ENCODE measurements at regions not wholly inside any gene's neighbourhood (a gene's known extent, or its start where the extent isn't known, plus 50 kb on each side); places are given as distances from the start of the nearest gene placed in this dataset.

GRCh38 chr1:234909851-234910250 lies 218.8 kb downstream of the TOMM20 start:
- Histone ChIP-seq H3K27me3 (replicated peaks; ENCODE audit: control insufficient read depth, insufficient read depth, low read length) (no peaks in the 10 kb centered on the region), H3K4me3 (replicated peaks; ENCODE audit: low read depth, low read length) (no peak overlapping the region), H3K36me3 (ENCODE audit: control insufficient read depth, insufficient read depth, low read length) (no peaks in the 10 kb centered on the region)
- DNase-seq (ENCODE audit: extremely low read depth, insufficient read length) = no peak
- TF ChIP-seq CTCF (IDR thresholded peaks at IDR 0.05; ENCODE audit: insufficient read depth, low read length, poor library complexity, severe bottlenecking) = no peak

- TF ChIP-seq CTCF (IDR thresholded peaks at IDR 0.05; ENCODE audit: insufficient read depth, low read length, poor library complexity, severe bottlenecking) = no peak
Observed at GRCh38 chr1:234909307-234909810, 219.3 kb downstream of the TOMM20 start.

GRCh38 chr1:234908571-234908970 lies 220.1 kb downstream of the TOMM20 start:
- no peak for DNase-seq (ENCODE audit: extremely low read depth, insufficient read length)
- no peak overlapping the region for H3K4me3 ChIP-seq (replicated peaks; ENCODE audit: low read depth, low read length)
- no peaks in the 10 kb centered on the region for H3K36me3 ChIP-seq (ENCODE audit: control insufficient read depth, insufficient read depth, low read length)
- no peaks in the 10 kb centered on the region for H3K27me3 ChIP-seq (replicated peaks; ENCODE audit: control insufficient read depth, insufficient read depth, low read length)
- TF ChIP-seq CTCF (IDR thresholded peaks at IDR 0.05; ENCODE audit: insufficient read depth, low read length, poor library complexity, severe bottlenecking) = no peak

More at GRCh38 chr1:234909307-234909810, 219.3 kb downstream of the TOMM20 start:
- H3K4me3 ChIP-seq (replicated peaks; ENCODE audit: low read depth, low read length) = no peak overlapping the region
- no peaks in the 10 kb centered on the region for H3K27me3 ChIP-seq (replicated peaks; ENCODE audit: control insufficient read depth, insufficient read depth, low read length)
- no peaks in the 10 kb centered on the region for H3K36me3 ChIP-seq (ENCODE audit: control insufficient read depth, insufficient read depth, low read length)
- DNase-seq (ENCODE audit: extremely low read depth, insufficient read length) = no peak

GRCh38 chr1:234907940-234908405 lies 220.7 kb downstream of the TOMM20 start:
- no peak for DNase-seq (ENCODE audit: extremely low read depth, insufficient read length)
- no peaks in the 10 kb centered on the region for H3K27me3 ChIP-seq (replicated peaks; ENCODE audit: control insufficient read depth, insufficient read depth, low read length)
- TF ChIP-seq CTCF (IDR thresholded peaks at IDR 0.05; ENCODE audit: insufficient read depth, low read length, poor library complexity, severe bottlenecking) = no peak
- H3K4me3 ChIP-seq (replicated peaks; ENCODE audit: low read depth, low read length) = no peak overlapping the region
- H3K36me3 ChIP-seq (ENCODE audit: control insufficient read depth, insufficient read depth, low read length) = no peaks in the 10 kb centered on the region

GRCh38 chr1:234907208-234907939 lies 221.3 kb downstream of the TOMM20 start:
- Histone ChIP-seq H3K4me3 (replicated peaks; ENCODE audit: low read depth, low read length) (no peak overlapping the region), H3K36me3 (ENCODE audit: control insufficient read depth, insufficient read depth, low read length) (no peaks in the 10 kb centered on the region), H3K27me3 (replicated peaks; ENCODE audit: control insufficient read depth, insufficient read depth, low read length) (no peaks in the 10 kb centered on the region)
- TF ChIP-seq CTCF (IDR thresholded peaks at IDR 0.05; ENCODE audit: insufficient read depth, low read length, poor library complexity, severe bottlenecking) = no peak
- no peak for DNase-seq (ENCODE audit: extremely low read depth, insufficient read length)

Data from GM06990 (cell line).